WTC11 (cell line): ENCODE measurements at regions not wholly inside any gene's neighbourhood (a gene's known extent, or its start where the extent isn't known, plus 50 kb on each side); places are given as distances from the start of the nearest gene placed in this dataset.

Source experiments
- ATAC-seq: fragments of 200-7000 bp; cut with Tn5 transposase; 2 replicates; pipeline ENCODE4 v1.10.0; 2021; ENCODE audit warnings: mild to moderate bottlenecking, moderate library complexity
- CTCF ChIA-PET: fragments of 300-600 bp; sonication (Branson Sonifier 250); formaldehyde crosslinking; loops from one replicate; lab custom pipeline; 2021; ENCODE audit warnings: antibody characterized with exemption; lab: Charles Lee
- POLR2A ChIA-PET: fragments of 350-600 bp; sonication (Branson Sonifier 250); formaldehyde crosslinking; loops from one replicate; lab custom pipeline; 2021; ENCODE audit warnings: antibody characterized with exemption; lab: Charles Lee
- DNase-seq: peaks from one replicate; pipeline ENCODE4 v3.0.0; 2021; ENCODE audit warnings: low spot score
- H3K27ac Mint-ChIP-seq: 2 replicates; pipeline ENCODE4 v1.8.0; 2021; ENCODE audit warnings: mixed read lengths
- H3K27me3 Mint-ChIP-seq: 2 replicates; pipeline ENCODE4 v1.8.0; 2021; ENCODE audit warnings: low read depth, mild to moderate bottlenecking, moderate library complexity, mixed read lengths
- H3K36me3 Mint-ChIP-seq: 2 replicates; pipeline ENCODE4 v1.8.0; 2021; ENCODE audit warnings: mixed read lengths
- H3K4me1 Mint-ChIP-seq: 2 replicates; pipeline ENCODE4 v1.8.0; 2022; ENCODE audit warnings: mixed read lengths
- H3K4me3 Mint-ChIP-seq: 2 replicates; pipeline ENCODE4 v1.8.0; 2021; ENCODE audit warnings: mild to moderate bottlenecking, moderate library complexity, mixed read lengths
- H3K9me3 Mint-ChIP-seq: 2 replicates; pipeline ENCODE4 v1.8.0; 2021; ENCODE audit warnings: mixed read lengths
- ARID4B ChIP-seq: sonication (generic); formaldehyde crosslinking; IDR thresholded peaks from 2 replicates; pipeline ENCODE4 v1.8.0; 2023; ENCODE audit warnings: missing genetic modification reagents, mild to moderate bottlenecking, borderline replicate concordance
- ATF1 ChIP-seq: sonication (generic); formaldehyde crosslinking; IDR thresholded peaks from 2 replicates; pipeline ENCODE4 v1.8.1; 2023; ENCODE audit warnings: mild to moderate bottlenecking, moderate library complexity, missing genetic modification reagents
- ATF2 ChIP-seq: sonication (generic); formaldehyde crosslinking; IDR thresholded peaks from 2 replicates; pipeline ENCODE4 v1.8.1; 2022; ENCODE audit warnings: low read depth, missing genetic modification reagents, borderline replicate concordance
- CREM ChIP-seq: sonication (generic); formaldehyde crosslinking; IDR thresholded peaks from 2 replicates; pipeline ENCODE4 v1.8.1; 2022; ENCODE audit warnings: mild to moderate bottlenecking, missing genetic modification reagents, moderate library complexity
- E2F4 ChIP-seq: sonication (generic); formaldehyde crosslinking; IDR thresholded peaks from 2 replicates; pipeline ENCODE4 v1.8.1; 2022; ENCODE audit warnings: low read depth, mild to moderate bottlenecking, moderate library complexity, missing genetic modification reagents, borderline replicate concordance
- EMX1 ChIP-seq: fragments of 250-450 bp; sonication (Bioruptor Pico); IDR thresholded peaks from 2 replicates; pipeline ENCODE4 v1.8.0; 2021; ENCODE audit warnings: mild to moderate bottlenecking
- FOXJ3 ChIP-seq: sonication (generic); formaldehyde crosslinking; IDR thresholded peaks from 2 replicates; pipeline ENCODE4 v1.9.0; 2021; ENCODE audit warnings: missing genetic modification reagents, mild to moderate bottlenecking, borderline replicate concordance
- GRHL2 ChIP-seq: fragments of 250-450 bp; sonication (Bioruptor Pico); IDR thresholded peaks from 2 replicates; pipeline ENCODE4 v1.8.0; 2022; ENCODE audit warnings: mild to moderate bottlenecking, moderate library complexity; ENCODE audit not compliant: insufficient replicate concordance, severe bottlenecking
- HMGXB4 ChIP-seq: sonication (generic); formaldehyde crosslinking; IDR thresholded peaks from 2 replicates; pipeline ENCODE4 v1.8.1; 2023; ENCODE audit warnings: mild to moderate bottlenecking, moderate library complexity, missing genetic modification reagents
- NFATC4 ChIP-seq: fragments of 250-450 bp; sonication (Bioruptor Pico); IDR thresholded peaks from 2 replicates; pipeline ENCODE4 v1.9.0; 2021; ENCODE audit warnings: mild to moderate bottlenecking
- NR3C1 ChIP-seq: sonication (generic); formaldehyde crosslinking; conservative IDR thresholded peaks from 2 replicates; pipeline ENCODE4 v1.8.1; 2023; ENCODE audit warnings: low read depth, mild to moderate bottlenecking, missing genetic modification reagents
- TP53 ChIP-seq: sonication (generic); formaldehyde crosslinking; IDR thresholded peaks from 2 replicates; pipeline ENCODE4 v1.8.1; 2023; ENCODE audit warnings: mild to moderate bottlenecking, missing genetic modification reagents
- USF2 ChIP-seq: sonication (generic); formaldehyde crosslinking; IDR thresholded peaks from 2 replicates; pipeline ENCODE4 v1.8.1; 2023; ENCODE audit warnings: mild to moderate bottlenecking, missing genetic modification reagents, moderate library complexity
- ZBTB43 ChIP-seq: sonication (generic); formaldehyde crosslinking; IDR thresholded peaks from 2 replicates; pipeline ENCODE4 v1.8.1; 2023; ENCODE audit warnings: mild to moderate bottlenecking, missing genetic modification reagents
- ZMAT4 ChIP-seq: fragments of 250-450 bp; sonication (Bioruptor Pico); IDR thresholded peaks from 2 replicates; pipeline ENCODE4 v1.9.0; 2021; ENCODE audit warnings: mild to moderate bottlenecking
- ZNF138 ChIP-seq: sonication (generic); formaldehyde crosslinking; conservative IDR thresholded peaks from 2 replicates; pipeline ENCODE4 v1.8.1; 2022; ENCODE audit warnings: mild to moderate bottlenecking, moderate library complexity, missing genetic modification reagents
- ZNF263 ChIP-seq: sonication (generic); formaldehyde crosslinking; IDR thresholded peaks from 2 replicates; pipeline ENCODE4 v1.8.1; 2022; ENCODE audit warnings: low read depth, mild to moderate bottlenecking, moderate library complexity, missing genetic modification reagents
- ZNF512 ChIP-seq: sonication (generic); formaldehyde crosslinking; IDR thresholded peaks from 2 replicates; pipeline ENCODE4 v1.8.1; 2022; ENCODE audit warnings: missing genetic modification reagents, borderline replicate concordance
- TF ChIP-seq, protein P1 (sequence below): fragments of 250-450 bp; sonication (Bioruptor Pico); conservative IDR thresholded peaks from 2 replicates; pipeline ENCODE4 v1.9.0; 2021; ENCODE audit warnings: mild to moderate bottlenecking

DNA sequence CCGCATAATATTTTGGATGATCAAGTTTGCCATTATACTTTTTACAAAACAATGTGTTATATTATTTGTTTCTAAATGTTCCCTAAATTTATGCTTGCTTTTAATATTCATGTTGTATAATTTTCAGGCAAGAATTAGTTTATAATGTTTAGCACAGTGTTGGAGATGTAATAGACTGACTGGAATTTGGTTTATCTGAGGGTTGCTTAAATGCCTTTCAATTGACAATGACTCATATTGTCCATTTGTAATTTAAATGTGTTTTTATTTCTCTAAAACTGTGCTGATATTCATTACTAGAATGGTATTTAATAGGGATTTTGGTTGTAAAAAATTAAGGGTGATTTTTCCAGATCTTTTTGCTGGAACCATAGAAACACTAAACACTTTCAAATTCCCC lies 788.4 kb downstream of the SLC6A15 start:
- Mint-ChIP-seq H3K9me3 (no peaks in the 10 kb centered on the region), H3K4me1 (no peaks in the 10 kb centered on the region), H3K27ac (no peak overlapping the region), H3K27me3 (no peaks in the 10 kb centered on the region; the same call in 1 of the 2 replicates), H3K4me3 (no peak overlapping the region), H3K36me3 (no peaks in the 10 kb centered on the region)
- ChIA-PET POLR2A (no interaction called here), CTCF (no interaction called here)
- no peak for DNase-seq
- no peak for ATAC-seq
- TF ChIP-seq ZNF512 (CRISPR knock-in tag) (no peak), ZBTB43 (CRISPR knock-in tag) (no peak), ZNF138 (CRISPR knock-in tag) (no peak), NFATC4 (CRISPR knock-in tag) (no peak)

DNA sequence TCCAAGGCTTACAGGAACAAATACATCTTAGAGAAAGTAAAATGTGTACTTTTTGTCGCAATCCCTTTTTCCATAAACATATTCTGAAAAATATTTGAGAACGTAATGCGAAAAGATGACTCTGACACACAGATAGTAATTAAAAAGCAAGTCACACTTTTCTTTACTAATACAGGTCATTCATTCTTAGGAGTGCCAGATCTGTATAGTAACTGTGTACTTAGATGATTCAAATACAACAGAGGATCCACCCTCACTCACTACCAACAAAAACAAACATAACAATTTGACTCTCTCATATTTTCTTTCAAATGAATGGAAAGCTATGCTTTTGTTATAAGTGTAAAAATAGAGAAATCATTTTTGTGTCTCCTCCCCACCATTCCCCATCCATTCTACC lies 795.4 kb downstream of the SLC6A15 start:
- Mint-ChIP-seq H3K27me3 (no peaks in the 10 kb centered on the region), H3K4me3 (no peak overlapping the region), H3K36me3 (no peaks in the 10 kb centered on the region), H3K9me3 (no peaks in the 10 kb centered on the region), H3K27ac (no peak overlapping the region), H3K4me1 (no peaks in the 10 kb centered on the region)
- ATAC-seq (no peak), DNase-seq (no peak)
- ChIA-PET CTCF (no interaction called here), POLR2A (no interaction called here)
- TF ChIP-seq ZMAT4 (no peak), USF2 (CRISPR knock-in tag) (no peak), NR3C1 (CRISPR knock-in tag) (no peak), TP53 (no peak), CREM (CRISPR knock-in tag) (no peak), E2F4 (no peak), ZNF263 (CRISPR knock-in tag) (no peak), HMGXB4 (no peak), ATF2 (CRISPR knock-in tag) (no peak), ARID4B (CRISPR knock-in tag) (no peak), EMX1 (no peak), GRHL2 (no peak), FOXJ3 (CRISPR knock-in tag) (no peak), ATF1 (no peak)
- TF ChIP-seq, protein P1, sequence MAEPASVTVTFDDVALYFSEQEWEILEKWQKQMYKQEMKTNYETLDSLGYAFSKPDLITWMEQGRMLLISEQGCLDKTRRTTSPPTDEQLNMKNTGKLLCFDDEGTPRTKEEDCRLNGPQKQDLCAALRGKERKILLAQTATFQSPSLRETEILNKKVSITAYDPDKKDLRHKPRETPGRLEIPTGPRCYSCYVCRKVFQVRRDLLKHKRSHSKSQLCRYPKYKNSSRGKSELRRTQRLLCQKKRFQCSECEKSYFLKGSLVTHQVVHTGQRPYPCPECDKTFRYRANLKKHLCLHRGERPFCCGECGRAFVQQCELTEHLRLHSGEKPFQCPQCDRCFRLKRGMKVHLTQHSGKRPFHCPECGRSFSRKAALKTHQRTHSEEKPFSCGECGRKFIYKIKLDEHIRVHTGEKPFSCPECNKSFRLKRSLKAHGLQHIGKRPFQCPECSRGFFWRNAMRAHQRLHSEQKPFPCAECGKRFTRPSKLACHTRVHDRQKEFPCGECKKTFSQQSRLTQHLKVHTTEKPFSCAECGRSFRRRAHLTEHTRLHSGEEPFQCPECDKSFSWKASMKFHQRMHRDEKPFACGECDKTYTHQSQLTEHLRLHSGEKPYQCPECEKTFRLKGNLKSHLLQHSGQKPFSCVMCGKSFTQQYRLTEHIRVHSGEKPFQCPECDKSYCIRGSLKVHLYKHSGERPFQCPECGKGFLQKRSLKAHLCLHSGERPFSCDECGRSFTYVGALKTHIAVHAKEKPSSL = no peak
